ENCODE measurements at regions not wholly inside any gene's neighbourhood (a gene's known extent, or its start where the extent isn't known, plus 50 kb on each side); places are given as distances from the start of the nearest gene placed in this dataset.

DNA sequence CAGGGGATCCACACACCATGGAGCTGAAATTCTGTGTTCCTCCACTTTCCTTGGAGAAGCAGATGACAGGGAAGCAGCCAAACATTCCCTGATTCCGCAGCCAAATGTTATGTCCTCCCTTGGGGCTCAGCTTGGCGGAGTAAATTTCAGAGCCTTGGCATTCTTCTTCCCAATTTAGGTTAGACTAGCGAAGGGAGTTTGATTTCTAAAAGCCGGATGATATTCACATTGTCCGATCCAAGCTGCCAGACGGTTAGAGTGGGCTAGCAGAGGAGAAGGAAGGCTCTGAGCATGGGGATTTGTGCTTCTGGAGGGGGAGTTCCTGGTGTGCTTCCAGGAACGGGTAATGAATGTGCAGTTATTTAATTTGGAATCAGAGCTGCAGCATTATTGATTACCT is 380.4 kb upstream of the EEF2KMT start:
- no peak overlapping the region for H3K4me3 ChIP-seq (ENCODE audit: low read depth in 1 of 2, low read length in 2 of 2)
- WGBS, 2 donors = 71 to 77% methylated on average over 7 of the region's 7 CpGs
- peaks cover 0 to under 1% of the 10 kb centered on the region in 2 donors for H3K9me3 ChIP-seq (ENCODE audit: control insufficient read depth in 2 of 2, insufficient read depth in 1 of 2, low read depth in 1 of 2, low read length in 1 of 2)
- no peaks in the 10 kb centered on the region for H3K4me1 ChIP-seq (ENCODE audit: control insufficient read depth in 2 of 2, insufficient read depth in 2 of 2, low read length in 1 of 2)
- H3K27me3 ChIP-seq (ENCODE audit: control insufficient read depth in 1 of 2, insufficient read depth in 2 of 2, low read length in 2 of 2) = no peaks in the 10 kb centered on the region
- no peak overlapping the region for H3K27ac ChIP-seq (ENCODE audit: low read depth in 2 of 2, low read length in 1 of 2)
- H3K36me3 ChIP-seq (ENCODE audit: control insufficient read depth in 2 of 2, insufficient read depth in 2 of 2, low read length in 1 of 2) = no peaks in the 10 kb centered on the region

DNA sequence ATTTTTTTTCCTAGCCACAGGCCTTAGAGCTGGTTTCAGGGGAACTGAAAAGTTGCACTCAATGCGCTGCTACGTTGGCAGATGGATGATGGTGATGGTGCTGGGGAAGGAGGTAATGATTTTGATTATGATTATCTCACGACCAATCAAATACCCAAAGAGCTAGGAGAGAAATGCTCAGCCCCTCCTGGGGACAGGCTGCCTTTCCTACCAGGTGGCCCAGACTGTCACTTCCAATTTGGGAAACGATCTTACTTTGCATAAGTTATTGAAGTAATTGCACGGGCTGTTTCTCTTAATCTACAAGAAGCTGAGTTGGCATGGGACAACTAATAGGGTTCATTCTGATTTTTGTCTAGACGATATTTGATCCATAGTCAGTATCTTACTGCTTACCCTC is 379.7 kb upstream of the EEF2KMT start:
- no peaks in the 10 kb centered on the region for H3K27me3 ChIP-seq (ENCODE audit: control insufficient read depth in 1 of 2, insufficient read depth in 2 of 2, low read length in 2 of 2)
- 69 to 76% methylated on average over 6 of the region's 6 CpGs for WGBS, 2 donors

DNA sequence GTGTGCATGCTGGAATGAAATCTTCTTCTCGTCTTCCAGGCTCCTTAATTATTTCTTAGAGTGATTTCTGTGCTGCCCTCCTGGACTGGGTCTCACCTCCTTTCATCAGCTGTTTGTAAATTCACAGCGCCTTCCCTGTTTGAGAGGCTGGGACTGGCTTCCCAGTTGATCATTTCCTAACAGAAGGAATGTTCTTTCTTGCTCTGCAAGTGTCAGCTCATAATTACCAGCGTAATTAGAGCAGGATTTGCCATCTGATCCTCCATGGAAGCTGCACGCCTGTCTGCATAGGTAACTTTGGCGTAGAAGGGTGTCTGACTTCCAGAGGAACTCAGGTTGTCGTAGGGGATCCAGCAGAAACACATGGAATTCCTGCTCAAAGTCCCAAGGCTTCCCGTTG is 375.0 kb upstream of the EEF2KMT start:
- Histone ChIP-seq H3K36me3 (ENCODE audit: control insufficient read depth in 2 of 2, insufficient read depth in 2 of 2, low read length in 1 of 2) (no peaks in the 10 kb centered on the region), H3K4me1 (ENCODE audit: control insufficient read depth in 2 of 2, insufficient read depth in 2 of 2, low read length in 1 of 2) (no peaks in the 10 kb centered on the region), H3K27me3 (ENCODE audit: control insufficient read depth in 1 of 2, insufficient read depth in 2 of 2, low read length in 2 of 2) (no peaks in the 10 kb centered on the region), H3K9me3 (ENCODE audit: control insufficient read depth in 2 of 2, insufficient read depth in 1 of 2, low read depth in 1 of 2, low read length in 1 of 2) (peaks cover 3 to 7% of the 10 kb centered on the region in 2 donors), H3K27ac (ENCODE audit: low read depth in 2 of 2, low read length in 1 of 2) (no peak overlapping the region), H3K4me3 (ENCODE audit: low read depth in 1 of 2, low read length in 2 of 2) (no peak overlapping the region)
- WGBS, 2 donors = 28 to 39% methylated on average over 7 of the region's 7 CpGs

More for the DNA sequence above, 379.7 kb upstream of the EEF2KMT start:
- Histone ChIP-seq H3K9me3 (ENCODE audit: control insufficient read depth in 2 of 2, insufficient read depth in 1 of 2, low read depth in 1 of 2, low read length in 1 of 2) (no peaks in the 10 kb centered on the region), H3K36me3 (ENCODE audit: control insufficient read depth in 2 of 2, insufficient read depth in 2 of 2, low read length in 1 of 2) (no peaks in the 10 kb centered on the region), H3K4me1 (ENCODE audit: control insufficient read depth in 2 of 2, insufficient read depth in 2 of 2, low read length in 1 of 2) (no peaks in the 10 kb centered on the region), H3K4me3 (ENCODE audit: low read depth in 1 of 2, low read length in 2 of 2) (no peak overlapping the region), H3K27ac (ENCODE audit: low read depth in 2 of 2, low read length in 1 of 2) (no peak overlapping the region)

DNA sequence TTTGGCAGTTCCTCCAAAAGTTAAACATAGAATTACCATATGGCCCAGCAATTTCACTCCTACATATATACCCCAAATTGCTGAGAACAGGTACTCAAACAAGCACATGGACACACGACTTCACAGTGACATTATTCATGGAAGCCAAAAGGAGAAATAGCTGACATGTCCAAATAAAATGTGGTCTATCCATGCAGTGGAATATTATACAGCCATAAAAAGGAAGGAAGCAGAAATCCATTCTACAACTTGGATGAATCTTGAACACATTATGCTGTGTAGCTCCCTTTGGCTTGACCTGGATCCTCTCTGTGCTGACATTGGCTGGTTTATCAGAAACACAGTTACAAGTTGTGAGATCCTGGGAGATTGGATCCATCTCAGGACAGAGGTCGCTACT is 370.9 kb upstream of the EEF2KMT start:
- no peaks in the 10 kb centered on the region for H3K27me3 ChIP-seq (ENCODE audit: control insufficient read depth in 1 of 2, insufficient read depth in 2 of 2, low read length in 2 of 2)
- peaks cover 3 to 7% of the 10 kb centered on the region in 2 donors for H3K9me3 ChIP-seq (ENCODE audit: control insufficient read depth in 2 of 2, insufficient read depth in 1 of 2, low read depth in 1 of 2, low read length in 1 of 2)
- no peaks in the 10 kb centered on the region for H3K4me1 ChIP-seq (ENCODE audit: control insufficient read depth in 2 of 2, insufficient read depth in 2 of 2, low read length in 1 of 2)
- no peaks in the 10 kb centered on the region for H3K36me3 ChIP-seq (ENCODE audit: control insufficient read depth in 2 of 2, insufficient read depth in 2 of 2, low read length in 1 of 2)
- no peak overlapping the region for H3K27ac ChIP-seq (ENCODE audit: low read depth in 2 of 2, low read length in 1 of 2)
- no peak overlapping the region for H3K4me3 ChIP-seq (ENCODE audit: low read depth in 1 of 2, low read length in 2 of 2)
- WGBS, 2 donors = 72 to 81% methylated on average over 2 of the region's 2 CpGs

DNA sequence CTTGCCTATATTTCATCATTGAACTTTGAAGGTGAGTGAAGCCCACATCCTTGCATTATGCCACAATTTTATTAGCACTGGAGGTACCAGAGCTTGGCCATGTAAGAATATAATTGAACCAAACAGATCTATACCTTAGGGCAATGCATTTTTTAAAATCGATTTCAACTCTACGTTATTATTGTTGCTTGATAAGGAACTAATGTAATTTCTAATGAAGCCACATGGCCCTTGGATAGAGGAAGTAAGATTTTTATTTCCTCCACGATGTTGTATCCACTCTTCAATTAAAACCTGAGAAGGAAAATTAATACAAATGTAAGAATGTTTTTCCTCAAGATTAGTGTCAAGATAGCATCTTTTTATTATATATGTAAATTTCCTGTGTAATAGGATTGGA is 370.0 kb upstream of the EEF2KMT start:
- H3K36me3 ChIP-seq (ENCODE audit: control insufficient read depth in 2 of 2, insufficient read depth in 2 of 2, low read length in 1 of 2) = no peaks in the 10 kb centered on the region
- H3K27ac ChIP-seq (ENCODE audit: low read depth in 2 of 2, low read length in 1 of 2) = no peak overlapping the region
- WGBS, 2 donors = 79 to 87% methylated on average over 3 of the region's 3 CpGs
- no peak overlapping the region for H3K4me3 ChIP-seq (ENCODE audit: low read depth in 1 of 2, low read length in 2 of 2)
- H3K9me3 ChIP-seq (ENCODE audit: control insufficient read depth in 2 of 2, insufficient read depth in 1 of 2, low read depth in 1 of 2, low read length in 1 of 2) = peaks cover 3 to 7% of the 10 kb centered on the region in 2 donors
- no peaks in the 10 kb centered on the region for H3K4me1 ChIP-seq (ENCODE audit: control insufficient read depth in 2 of 2, insufficient read depth in 2 of 2, low read length in 1 of 2)
- H3K27me3 ChIP-seq (ENCODE audit: control insufficient read depth in 1 of 2, insufficient read depth in 2 of 2, low read length in 2 of 2) = no peaks in the 10 kb centered on the region

DNA sequence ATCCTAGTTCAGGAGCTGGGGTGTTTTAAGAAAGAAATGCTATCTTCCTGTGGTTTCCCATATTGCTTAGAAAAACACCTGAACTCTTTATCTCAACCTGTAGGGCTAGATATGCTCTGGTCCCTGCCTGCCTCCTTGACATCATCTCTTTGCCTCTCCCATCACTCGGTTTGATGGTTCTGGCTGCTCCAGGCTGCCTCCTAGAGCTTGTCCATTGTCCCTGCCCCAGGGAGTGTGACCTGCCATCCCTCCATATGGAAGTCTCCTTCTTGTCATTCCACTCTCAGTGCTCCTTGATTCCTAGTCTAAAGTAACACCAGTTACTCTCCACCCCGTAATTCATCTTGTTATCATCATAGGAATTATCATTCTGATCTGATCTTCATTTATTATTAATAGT is 369.0 kb upstream of the EEF2KMT start:
- Histone ChIP-seq H3K4me1 (ENCODE audit: control insufficient read depth in 2 of 2, insufficient read depth in 2 of 2, low read length in 1 of 2) (no peaks in the 10 kb centered on the region), H3K36me3 (ENCODE audit: control insufficient read depth in 2 of 2, insufficient read depth in 2 of 2, low read length in 1 of 2) (no peaks in the 10 kb centered on the region), H3K27me3 (ENCODE audit: control insufficient read depth in 1 of 2, insufficient read depth in 2 of 2, low read length in 2 of 2) (no peaks in the 10 kb centered on the region), H3K27ac (ENCODE audit: low read depth in 2 of 2, low read length in 1 of 2) (no peak overlapping the region), H3K4me3 (ENCODE audit: low read depth in 1 of 2, low read length in 2 of 2) (no peak overlapping the region), H3K9me3 (ENCODE audit: control insufficient read depth in 2 of 2, insufficient read depth in 1 of 2, low read depth in 1 of 2, low read length in 1 of 2) (peaks cover 3 to 7% of the 10 kb centered on the region in 2 donors)
- WGBS, 2 donors = 39 to 46% methylated on average over 2 of the region's 2 CpGs

DNA sequence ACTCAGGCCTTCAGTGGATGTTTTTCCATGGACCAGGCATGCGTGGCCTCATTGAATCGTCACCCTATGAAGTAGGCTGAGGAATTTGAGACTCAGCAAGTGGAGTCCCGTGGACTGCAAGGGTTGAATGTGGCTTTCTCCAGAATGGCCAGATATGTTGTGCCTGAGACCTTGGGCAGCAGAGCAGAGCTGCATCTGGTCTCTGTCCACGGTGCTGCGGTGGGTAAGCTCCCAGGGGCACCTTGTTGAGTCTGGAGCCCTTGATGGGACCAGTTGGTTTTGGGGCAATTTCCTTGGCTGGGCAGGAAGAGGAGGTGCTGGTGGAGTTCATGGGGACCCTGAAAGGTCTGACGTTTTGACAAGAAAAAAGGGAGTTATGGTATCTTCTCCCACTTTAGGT is 368.1 kb upstream of the EEF2KMT start:
- no peak overlapping the region for H3K27ac ChIP-seq (ENCODE audit: low read depth in 2 of 2, low read length in 1 of 2)
- WGBS, 2 donors = 75 to 79% methylated on average over 6 of the region's 6 CpGs
- H3K9me3 ChIP-seq (ENCODE audit: control insufficient read depth in 2 of 2, insufficient read depth in 1 of 2, low read depth in 1 of 2, low read length in 1 of 2) = peaks cover 3 to 7% of the 10 kb centered on the region in 2 donors
- H3K36me3 ChIP-seq (ENCODE audit: control insufficient read depth in 2 of 2, insufficient read depth in 2 of 2, low read length in 1 of 2) = no peaks in the 10 kb centered on the region
- no peaks in the 10 kb centered on the region for H3K27me3 ChIP-seq (ENCODE audit: control insufficient read depth in 1 of 2, insufficient read depth in 2 of 2, low read length in 2 of 2)
- H3K4me3 ChIP-seq (ENCODE audit: low read depth in 1 of 2, low read length in 2 of 2) = no peak overlapping the region
- H3K4me1 ChIP-seq (ENCODE audit: control insufficient read depth in 2 of 2, insufficient read depth in 2 of 2, low read length in 1 of 2) = no peaks in the 10 kb centered on the region

DNA sequence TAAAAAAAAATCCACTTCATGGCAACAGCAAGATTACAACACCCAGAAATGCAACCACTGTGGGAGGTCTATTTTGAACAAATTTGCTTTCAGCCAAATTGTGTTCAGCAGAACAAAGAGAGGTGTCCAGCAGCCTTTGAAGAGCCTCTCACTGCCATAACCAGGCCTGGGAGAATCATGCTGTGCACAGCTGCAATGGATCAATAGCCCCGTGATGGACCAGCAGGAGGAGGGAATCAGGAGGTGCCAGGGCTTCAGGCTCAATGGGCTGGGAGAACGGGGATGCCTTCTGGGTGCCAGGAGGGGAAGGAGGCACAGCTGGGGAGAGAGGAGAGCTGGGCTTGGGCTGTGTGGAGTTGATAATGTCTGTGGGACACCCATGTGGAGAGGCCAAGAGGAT is 366.2 kb upstream of the EEF2KMT start:
- peaks cover 0 to 2% of the 10 kb centered on the region in 2 donors for H3K9me3 ChIP-seq (ENCODE audit: control insufficient read depth in 2 of 2, insufficient read depth in 1 of 2, low read depth in 1 of 2, low read length in 1 of 2)
- H3K27ac ChIP-seq (ENCODE audit: low read depth in 2 of 2, low read length in 1 of 2) = no peak overlapping the region
- 22 to 23% methylated on average over 2 of the region's 2 CpGs for WGBS, 2 donors
- no peaks in the 10 kb centered on the region for H3K36me3 ChIP-seq (ENCODE audit: control insufficient read depth in 2 of 2, insufficient read depth in 2 of 2, low read length in 1 of 2)
- H3K4me1 ChIP-seq (ENCODE audit: control insufficient read depth in 2 of 2, insufficient read depth in 2 of 2, low read length in 1 of 2) = no peaks in the 10 kb centered on the region
- no peak overlapping the region for H3K4me3 ChIP-seq (ENCODE audit: low read depth in 1 of 2, low read length in 2 of 2)
- H3K27me3 ChIP-seq (ENCODE audit: control insufficient read depth in 1 of 2, insufficient read depth in 2 of 2, low read length in 2 of 2) = no peaks in the 10 kb centered on the region

DNA sequence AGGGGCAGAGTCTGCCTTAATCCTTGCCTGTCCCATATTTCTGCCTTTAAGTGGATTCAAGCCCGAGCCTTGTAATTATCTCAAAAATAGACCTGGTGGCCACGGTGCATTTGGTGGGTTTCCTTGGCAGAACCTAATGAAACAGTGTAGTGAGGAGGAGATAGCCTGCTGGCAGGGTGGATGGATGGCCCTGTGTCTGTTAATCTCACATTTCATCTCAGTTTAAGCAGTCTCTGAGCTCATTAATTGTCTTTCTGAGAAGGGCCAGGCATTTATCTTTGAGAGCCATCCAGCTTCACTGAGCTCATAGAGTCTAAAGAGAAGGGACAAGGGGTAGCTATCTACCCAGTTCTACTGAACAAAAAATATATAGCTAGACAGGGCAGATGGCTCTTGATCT is 364.0 kb upstream of the EEF2KMT start:
- no peaks in the 10 kb centered on the region for H3K36me3 ChIP-seq (ENCODE audit: control insufficient read depth in 2 of 2, insufficient read depth in 2 of 2, low read length in 1 of 2)
- H3K9me3 ChIP-seq (ENCODE audit: control insufficient read depth in 2 of 2, insufficient read depth in 1 of 2, low read depth in 1 of 2, low read length in 1 of 2) = no peaks in the 10 kb centered on the region
- no peaks in the 10 kb centered on the region for H3K27me3 ChIP-seq (ENCODE audit: control insufficient read depth in 1 of 2, insufficient read depth in 2 of 2, low read length in 2 of 2)
- no peak overlapping the region for H3K27ac ChIP-seq (ENCODE audit: low read depth in 2 of 2, low read length in 1 of 2)
- H3K4me3 ChIP-seq (ENCODE audit: low read depth in 1 of 2, low read length in 2 of 2) = no peak overlapping the region
- no peaks in the 10 kb centered on the region for H3K4me1 ChIP-seq (ENCODE audit: control insufficient read depth in 2 of 2, insufficient read depth in 2 of 2, low read length in 1 of 2)
- 59 to 60% methylated on average over 2 of the region's 2 CpGs for WGBS, 2 donors

DNA sequence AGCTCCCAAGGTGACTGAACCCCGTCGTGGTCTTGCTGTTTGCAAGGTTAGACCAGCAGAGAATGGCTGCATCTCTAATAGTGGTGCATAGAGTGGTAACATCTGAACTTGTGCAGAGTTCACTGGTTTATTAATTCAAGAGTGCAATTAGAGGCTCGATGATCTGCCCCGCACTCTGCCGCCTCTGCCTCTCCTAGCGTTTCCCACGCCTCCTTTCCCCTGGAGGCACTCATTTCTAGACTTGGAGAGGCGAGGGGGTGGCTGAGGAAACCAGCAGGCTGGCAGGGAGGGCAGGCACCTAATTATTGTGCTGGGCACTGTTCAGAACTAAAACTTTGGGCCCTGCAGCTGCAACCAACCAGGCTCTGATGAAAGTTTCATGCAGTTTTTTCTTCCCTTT is 363.5 kb upstream of the EEF2KMT start:
- Histone ChIP-seq H3K27me3 (ENCODE audit: control insufficient read depth in 1 of 2, insufficient read depth in 2 of 2, low read length in 2 of 2) (no peaks in the 10 kb centered on the region), H3K9me3 (ENCODE audit: control insufficient read depth in 2 of 2, insufficient read depth in 1 of 2, low read depth in 1 of 2, low read length in 1 of 2) (no peaks in the 10 kb centered on the region), H3K4me1 (ENCODE audit: control insufficient read depth in 2 of 2, insufficient read depth in 2 of 2, low read length in 1 of 2) (no peaks in the 10 kb centered on the region), H3K36me3 (ENCODE audit: control insufficient read depth in 2 of 2, insufficient read depth in 2 of 2, low read length in 1 of 2) (no peaks in the 10 kb centered on the region), H3K27ac (ENCODE audit: low read depth in 2 of 2, low read length in 1 of 2) (no peak overlapping the region), H3K4me3 (ENCODE audit: low read depth in 1 of 2, low read length in 2 of 2) (no peak overlapping the region)
- WGBS, 2 donors = 54 to 55% methylated on average over 8 of the region's 8 CpGs

Measured in esophagus (tissue), 2 donors.